ENCODE measurements at regions not wholly inside any gene's neighbourhood (a gene's known extent, or its start where the extent isn't known, plus 50 kb on each side); places are given as distances from the start of the nearest gene placed in this dataset.

DNA sequence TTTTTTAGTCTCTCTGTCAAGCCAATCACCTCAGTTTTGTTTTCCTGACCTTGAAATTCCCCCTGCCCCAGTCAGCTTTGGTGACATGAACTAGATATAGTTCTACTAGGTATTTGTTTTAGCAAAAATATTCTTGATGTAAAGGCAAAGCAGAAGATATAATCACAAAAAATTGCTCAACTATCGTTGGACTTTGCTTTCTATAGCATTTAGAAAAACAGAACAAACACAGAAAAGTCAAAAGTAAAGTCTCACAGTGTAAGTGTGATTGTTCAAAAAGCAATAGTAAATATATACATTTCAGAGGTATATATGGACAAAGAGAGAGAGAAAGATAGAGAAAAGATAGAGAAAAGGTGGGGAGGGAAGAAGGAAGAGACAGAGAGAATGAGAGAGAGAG is 305.9 kb downstream of the ADGRL2 start:
- TF ChIP-seq EZH2 (IDR thresholded peaks at IDR 0.05), result no peak
- TF ChIP-seq POLR2AphosphoS5 (IDR thresholded peaks at IDR 0.05; ENCODE audit: borderline replicate concordance, low read depth, low read length), result no peak

Data from SK-N-MC (cell line).